HEK293 (cell line): ENCODE measurements at regions not wholly inside any gene's neighbourhood (a gene's known extent, or its start where the extent isn't known, plus 50 kb on each side); places are given as distances from the start of the nearest gene placed in this dataset.

ENCODE experiments used
- CTCF ChIA-PET: fragments of 350-600 bp; formaldehyde crosslinking; extraction: SDS; loops from one replicate; lab custom pipeline; 2021; ENCODE audit warnings: antibody characterized with exemption; lab: Yijun Ruan, JAX
- POLR2A ChIA-PET: fragments of 300-600 bp; formaldehyde crosslinking; extraction: SDS; loops from one replicate; lab custom pipeline; 2020; ENCODE audit warnings: antibody characterized with exemption, inconsistent platforms; lab: Yijun Ruan, JAX
- H3K27ac ChIP-seq: fragments of 200-500 bp; sonication (Bioruptor generic); 2 replicates; pipeline ENCODE4 v1.5.1; 2014; ENCODE audit warnings: low read depth, low read length, control low read depth, inconsistent platforms; ENCODE audit errors: extremely low read depth
- H3K36me3 ChIP-seq, 2 experiments: fragments of 200-500 bp in 1 of 2; sonication (Bioruptor generic) in 1 of 2; 1 replicate in 1 of 2; 2 replicates in 1 of 2; pipeline ENCODE4 v1.5.1; 2014 to 2017; ENCODE audit warnings: inconsistent platforms in 2 of 2, low read length in 2 of 2; ENCODE audit not compliant: control insufficient read depth in 2 of 2, insufficient read depth in 1 of 2
- H3K4me1 ChIP-seq: fragments of 200-500 bp; sonication (Bioruptor generic); 2 replicates; pipeline ENCODE4 v1.5.1; 2014; ENCODE audit warnings: mild to moderate bottlenecking, low read length, inconsistent platforms; ENCODE audit not compliant: control insufficient read depth, insufficient read depth
- H3K4me3 ChIP-seq: 2 replicates; pipeline ENCODE4 v1.5.1; 2011; ENCODE audit warnings: low read depth, mild to moderate bottlenecking, control low read depth, low read length, moderate library complexity
- H3K9me3 ChIP-seq: fragments of 200-500 bp; sonication (Bioruptor generic); 2 replicates; pipeline ENCODE4 v1.5.1; 2014; ENCODE audit warnings: low read depth, low read length, inconsistent platforms; ENCODE audit not compliant: control insufficient read depth, insufficient read depth
- GFI1B ChIP-seq: fragments of 450-650 bp; formaldehyde crosslinking; IDR thresholded peaks from 2 replicates; pipeline ENCODE4 v1.5.1; 2016; ENCODE audit warnings: missing biosample characterization, missing genetic modification characterization
- HOXD13 ChIP-seq: sonication (generic); formaldehyde crosslinking; IDR thresholded peaks from 2 replicates; pipeline ENCODE4 v1.8.0; 2022; ENCODE audit warnings: missing genetic modification reagents, borderline replicate concordance
- MEIS1 ChIP-seq: sonication (generic); formaldehyde crosslinking; IDR thresholded peaks from 2 replicates; pipeline ENCODE4 v1.8.1; 2022; ENCODE audit warnings: missing genetic modification reagents, mild to moderate bottlenecking, borderline replicate concordance
- SP3 ChIP-seq: fragments of 450-650 bp; formaldehyde crosslinking; IDR thresholded peaks from 2 replicates; pipeline ENCODE4 v1.5.1; 2016; ENCODE audit warnings: missing biosample characterization, missing genetic modification characterization
- YY2 ChIP-seq: fragments of 450-650 bp; formaldehyde crosslinking; IDR thresholded peaks from 2 replicates; pipeline ENCODE4 v1.5.1; 2016; ENCODE audit warnings: missing biosample characterization, missing genetic modification characterization
- ZBTB21 ChIP-seq: fragments of 450-650 bp; formaldehyde crosslinking; IDR thresholded peaks from 2 replicates; pipeline ENCODE4 v1.5.1; 2017; ENCODE audit warnings: missing biosample characterization, missing genetic modification characterization
- ZBTB6 ChIP-seq: fragments of 450-650 bp; formaldehyde crosslinking; IDR thresholded peaks from 2 replicates; pipeline ENCODE4 v1.5.1; 2017; ENCODE audit warnings: missing biosample characterization, missing genetic modification characterization
- ZEB2 ChIP-seq: fragments of 450-650 bp; formaldehyde crosslinking; IDR thresholded peaks from 2 replicates; pipeline ENCODE4 v1.5.1; 2016; ENCODE audit warnings: missing biosample characterization, missing genetic modification characterization
- ZFP41 ChIP-seq: fragments of 450-650 bp; formaldehyde crosslinking; IDR thresholded peaks from 2 replicates; pipeline ENCODE4 v1.5.1; 2016; ENCODE audit warnings: missing biosample characterization, missing genetic modification characterization, borderline replicate concordance
- ZFP69B ChIP-seq: fragments of 450-650 bp; formaldehyde crosslinking; IDR thresholded peaks from 2 replicates; pipeline ENCODE4 v1.5.1; 2016; ENCODE audit warnings: missing biosample characterization, missing genetic modification characterization
- ZNF169 ChIP-seq: fragments of 450-650 bp; formaldehyde crosslinking; IDR thresholded peaks from 2 replicates; pipeline ENCODE4 v1.5.1; 2016; ENCODE audit warnings: missing biosample characterization, missing genetic modification characterization
- ZNF239 ChIP-seq: fragments of 450-650 bp; formaldehyde crosslinking; IDR thresholded peaks from 2 replicates; pipeline ENCODE4 v1.5.1; 2016; ENCODE audit warnings: missing biosample characterization, missing genetic modification characterization
- ZNF280C ChIP-seq: fragments of 450-650 bp; formaldehyde crosslinking; IDR thresholded peaks from 2 replicates; pipeline ENCODE4 v1.5.1; 2016; ENCODE audit warnings: missing biosample characterization, missing genetic modification characterization
- ZNF501 ChIP-seq: fragments of 450-650 bp; formaldehyde crosslinking; IDR thresholded peaks from 2 replicates; pipeline ENCODE4 v1.5.1; 2016; ENCODE audit warnings: missing biosample characterization, missing genetic modification characterization
- ZNF530 ChIP-seq: fragments of 450-650 bp; formaldehyde crosslinking; IDR thresholded peaks from 2 replicates; pipeline ENCODE4 v1.5.1; 2016; ENCODE audit warnings: low read depth, missing biosample characterization, missing genetic modification characterization
- ZNF548 ChIP-seq: fragments of 450-650 bp; formaldehyde crosslinking; IDR thresholded peaks from 2 replicates; pipeline ENCODE4 v1.5.1; 2016; ENCODE audit warnings: missing biosample characterization, missing genetic modification characterization
- ZNF558 ChIP-seq: fragments of 450-650 bp; formaldehyde crosslinking; IDR thresholded peaks from 2 replicates; pipeline ENCODE4 v1.5.1; 2016; ENCODE audit warnings: missing biosample characterization, missing genetic modification characterization
- ZNF610 ChIP-seq: fragments of 450-650 bp; formaldehyde crosslinking; IDR thresholded peaks from 2 replicates; pipeline ENCODE4 v1.5.1; 2016; ENCODE audit warnings: missing biosample characterization, missing genetic modification characterization, borderline replicate concordance
- ZNF677 ChIP-seq: fragments of 450-650 bp; IDR thresholded peaks from 2 replicates; pipeline ENCODE4 v1.5.0; 2018; ENCODE audit warnings: missing biosample characterization, mild to moderate bottlenecking, missing genetic modification characterization, moderate library complexity
- ZNF776 ChIP-seq: fragments of 450-650 bp; formaldehyde crosslinking; IDR thresholded peaks from 2 replicates; pipeline ENCODE4 v1.5.0; 2017; ENCODE audit warnings: missing biosample characterization, missing genetic modification characterization, borderline replicate concordance
- ZSCAN23 ChIP-seq: fragments of 450-650 bp; formaldehyde crosslinking; IDR thresholded peaks from 2 replicates; pipeline ENCODE4 v1.5.1; 2016; ENCODE audit warnings: missing biosample characterization, missing genetic modification characterization
- ZSCAN5A ChIP-seq: fragments of 450-650 bp; formaldehyde crosslinking; IDR thresholded peaks from 2 replicates; pipeline ENCODE4 v1.5.1; 2016; ENCODE audit warnings: missing biosample characterization, missing genetic modification characterization
- TF ChIP-seq, protein P1 (sequence below): fragments of 450-650 bp; formaldehyde crosslinking; IDR thresholded peaks from 2 replicates; pipeline ENCODE4 v1.5.1; 2016; ENCODE audit warnings: missing biosample characterization, missing genetic modification characterization, borderline replicate concordance
- TF ChIP-seq, protein P2 (sequence below): fragments of 450-650 bp; formaldehyde crosslinking; IDR thresholded peaks from 2 replicates; pipeline ENCODE4 v1.5.1; 2016; ENCODE audit warnings: missing biosample characterization, missing genetic modification characterization
- TF ChIP-seq, protein P3 (sequence below): fragments of 450-650 bp; formaldehyde crosslinking; IDR thresholded peaks from 2 replicates; pipeline ENCODE4 v1.5.1; 2017; ENCODE audit warnings: missing biosample characterization, missing genetic modification characterization

DNA sequence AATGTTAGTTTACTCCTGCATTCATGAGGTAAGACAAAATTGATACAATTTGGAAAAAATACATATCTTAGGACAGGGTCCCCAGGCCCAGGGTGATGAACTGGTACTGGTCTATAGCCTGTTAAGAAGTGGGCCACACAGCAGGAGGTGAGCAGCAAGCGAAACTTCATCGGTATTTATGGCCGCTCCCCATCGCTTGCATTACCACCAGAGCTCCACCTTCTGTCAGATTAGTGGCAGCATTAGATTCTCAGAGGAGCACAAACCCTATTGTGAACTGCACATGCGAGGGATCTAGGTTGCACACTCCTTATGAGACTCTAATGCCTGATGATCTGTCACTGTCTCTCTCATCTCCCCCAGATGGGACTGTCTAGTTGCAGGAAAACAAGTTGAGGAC lies 880.6 kb downstream of the MCTP2 start:
- Histone ChIP-seq H3K27ac (no peak overlapping the region), H3K9me3 (no peaks in the 10 kb centered on the region), H3K4me3 (no peak overlapping the region), H3K4me1 (no peaks in the 10 kb centered on the region), H3K36me3 (no peaks in the 10 kb centered on the region)
- TF ChIP-seq ZFP69B (tag by site-specific recombination), result no peak
- no peak for TF ChIP-seq ZBTB6
- TF ChIP-seq MEIS1 (CRISPR knock-in tag), result no peak
- TF ChIP-seq ZNF610 (tag by site-specific recombination), result peak; percentile 97
- TF ChIP-seq SP3 (tag by site-specific recombination), result no peak
- POLR2A ChIA-PET, result no interaction called here
- CTCF ChIA-PET, result no interaction called here

DNA sequence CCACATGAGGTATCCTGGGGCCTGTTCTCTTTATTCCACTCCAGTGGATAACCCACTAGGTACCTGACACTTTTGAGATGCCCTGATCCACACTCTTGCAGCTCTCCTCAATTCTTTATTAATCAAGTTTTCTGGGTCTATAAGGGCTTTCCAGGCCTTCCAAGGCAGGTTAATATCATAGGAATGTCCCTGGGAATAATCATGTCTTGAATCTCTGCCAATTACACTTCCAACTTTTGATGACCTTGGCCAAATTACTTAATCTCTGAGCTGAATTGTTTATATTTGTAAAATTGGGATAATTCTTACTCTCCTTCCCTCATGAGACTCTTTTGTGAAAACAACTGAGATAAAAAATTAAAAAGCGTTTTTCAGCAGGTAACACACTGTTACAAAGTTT lies 881.7 kb downstream of the MCTP2 start:
- POLR2A ChIA-PET, result no interaction called here
- TF ChIP-seq ZBTB21 (tag by site-specific recombination), result no peak
- no peak for TF ChIP-seq ZNF501 (tag by site-specific recombination)
- TF ChIP-seq ZNF280C (tag by site-specific recombination), result no peak
- no peak for TF ChIP-seq ZSCAN5A
- TF ChIP-seq ZNF169 (tag by site-specific recombination), result no peak
- no peak for TF ChIP-seq ZNF548
- TF ChIP-seq, protein P1, sequence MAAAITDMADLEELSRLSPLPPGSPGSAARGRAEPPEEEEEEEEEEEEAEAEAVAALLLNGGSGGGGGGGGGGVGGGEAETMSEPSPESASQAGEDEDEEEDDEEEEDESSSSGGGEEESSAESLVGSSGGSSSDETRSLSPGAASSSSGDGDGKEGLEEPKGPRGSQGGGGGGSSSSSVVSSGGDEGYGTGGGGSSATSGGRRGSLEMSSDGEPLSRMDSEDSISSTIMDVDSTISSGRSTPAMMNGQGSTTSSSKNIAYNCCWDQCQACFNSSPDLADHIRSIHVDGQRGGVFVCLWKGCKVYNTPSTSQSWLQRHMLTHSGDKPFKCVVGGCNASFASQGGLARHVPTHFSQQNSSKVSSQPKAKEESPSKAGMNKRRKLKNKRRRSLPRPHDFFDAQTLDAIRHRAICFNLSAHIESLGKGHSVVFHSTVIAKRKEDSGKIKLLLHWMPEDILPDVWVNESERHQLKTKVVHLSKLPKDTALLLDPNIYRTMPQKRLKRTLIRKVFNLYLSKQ (tag by site-specific recombination), result no peak
- TF ChIP-seq, protein P2, sequence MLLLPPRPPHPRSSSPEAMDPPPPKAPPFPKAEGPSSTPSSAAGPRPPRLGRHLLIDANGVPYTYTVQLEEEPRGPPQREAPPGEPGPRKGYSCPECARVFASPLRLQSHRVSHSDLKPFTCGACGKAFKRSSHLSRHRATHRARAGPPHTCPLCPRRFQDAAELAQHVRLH (tag by site-specific recombination), result no peak
- TF ChIP-seq ZNF776, result no peak
- TF ChIP-seq ZSCAN23 (tag by site-specific recombination), result no peak
- TF ChIP-seq ZFP69B (tag by site-specific recombination), result no peak
- Histone ChIP-seq H3K4me1 (no peaks in the 10 kb centered on the region), H3K27ac (no peak overlapping the region), H3K9me3 (no peaks in the 10 kb centered on the region), H3K4me3 (no peak overlapping the region), H3K36me3 (no peaks in the 10 kb centered on the region)
- CTCF ChIA-PET, result no interaction called here

DNA sequence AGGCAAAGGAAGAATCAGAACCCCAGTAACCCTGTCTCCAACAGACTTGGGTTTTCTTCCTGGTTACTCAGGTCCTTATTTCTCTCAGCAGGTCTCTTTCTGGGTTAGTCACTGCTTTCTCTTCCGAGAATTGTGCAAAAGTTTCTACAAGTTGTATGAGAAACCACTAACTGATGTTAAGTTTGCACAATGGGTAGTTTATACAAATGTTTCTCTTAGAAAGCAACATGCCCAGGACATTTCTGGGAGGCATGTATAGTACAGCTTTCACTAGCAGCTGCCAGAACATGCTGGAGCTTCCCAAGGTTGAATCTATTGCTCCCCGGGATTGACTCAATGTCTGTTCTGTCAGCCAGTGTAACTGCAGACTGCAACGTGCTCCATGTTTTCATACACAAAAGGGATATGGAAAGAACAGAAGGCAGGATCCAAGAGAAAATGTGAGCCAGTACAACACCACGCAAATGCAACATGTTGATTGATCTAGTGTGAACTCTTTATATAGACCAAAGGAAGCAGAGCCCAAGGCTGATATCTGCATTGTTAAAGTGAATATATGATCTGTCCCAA lies 887.8 kb downstream of the MCTP2 start:
- Histone ChIP-seq H3K27ac (no peak overlapping the region), H3K4me1 (no peaks in the 10 kb centered on the region), H3K36me3 (no peaks in the 10 kb centered on the region), H3K4me3 (no peak overlapping the region), H3K9me3 (no peaks in the 10 kb centered on the region)
- ChIA-PET POLR2A (no interaction called here), CTCF (interaction anchor here (1.3 kb wide), 1 partner anchor 11 kb away, joined by 3 read pairs; no protein-coding TSS in a partner anchor)
- no peak for TF ChIP-seq ZNF239
- no peak for TF ChIP-seq ZFP41 (tag by site-specific recombination)
- TF ChIP-seq HOXD13 (CRISPR knock-in tag), result no peak
- no peak for TF ChIP-seq ZNF677
- no peak for TF ChIP-seq YY2 (tag by site-specific recombination)
- no peak for TF ChIP-seq ZEB2 (tag by site-specific recombination)
- no peak for TF ChIP-seq GFI1B
- TF ChIP-seq ZNF558 (tag by site-specific recombination), result no peak
- no peak for TF ChIP-seq ZNF530 (tag by site-specific recombination)
- TF ChIP-seq, protein P3, sequence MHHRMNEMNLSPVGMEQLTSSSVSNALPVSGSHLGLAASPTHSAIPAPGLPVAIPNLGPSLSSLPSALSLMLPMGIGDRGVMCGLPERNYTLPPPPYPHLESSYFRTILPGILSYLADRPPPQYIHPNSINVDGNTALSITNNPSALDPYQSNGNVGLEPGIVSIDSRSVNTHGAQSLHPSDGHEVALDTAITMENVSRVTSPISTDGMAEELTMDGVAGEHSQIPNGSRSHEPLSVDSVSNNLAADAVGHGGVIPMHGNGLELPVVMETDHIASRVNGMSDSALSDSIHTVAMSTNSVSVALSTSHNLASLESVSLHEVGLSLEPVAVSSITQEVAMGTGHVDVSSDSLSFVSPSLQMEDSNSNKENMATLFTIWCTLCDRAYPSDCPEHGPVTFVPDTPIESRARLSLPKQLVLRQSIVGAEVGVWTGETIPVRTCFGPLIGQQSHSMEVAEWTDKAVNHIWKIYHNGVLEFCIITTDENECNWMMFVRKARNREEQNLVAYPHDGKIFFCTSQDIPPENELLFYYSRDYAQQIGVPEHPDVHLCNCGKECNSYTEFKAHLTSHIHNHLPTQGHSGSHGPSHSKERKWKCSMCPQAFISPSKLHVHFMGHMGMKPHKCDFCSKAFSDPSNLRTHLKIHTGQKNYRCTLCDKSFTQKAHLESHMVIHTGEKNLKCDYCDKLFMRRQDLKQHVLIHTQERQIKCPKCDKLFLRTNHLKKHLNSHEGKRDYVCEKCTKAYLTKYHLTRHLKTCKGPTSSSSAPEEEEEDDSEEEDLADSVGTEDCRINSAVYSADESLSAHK (tag by site-specific recombination), result no peak
